ENCODE measurements at regions not wholly inside any gene's neighbourhood (a gene's known extent, or its start where the extent isn't known, plus 50 kb on each side); places are given as distances from the start of the nearest gene placed in this dataset.
"Not testable (repeated sequence)": the region's sequence is repeated elsewhere in the genome, so short reads cannot be mapped to it uniquely, and the experiment has no call there.

DNA sequence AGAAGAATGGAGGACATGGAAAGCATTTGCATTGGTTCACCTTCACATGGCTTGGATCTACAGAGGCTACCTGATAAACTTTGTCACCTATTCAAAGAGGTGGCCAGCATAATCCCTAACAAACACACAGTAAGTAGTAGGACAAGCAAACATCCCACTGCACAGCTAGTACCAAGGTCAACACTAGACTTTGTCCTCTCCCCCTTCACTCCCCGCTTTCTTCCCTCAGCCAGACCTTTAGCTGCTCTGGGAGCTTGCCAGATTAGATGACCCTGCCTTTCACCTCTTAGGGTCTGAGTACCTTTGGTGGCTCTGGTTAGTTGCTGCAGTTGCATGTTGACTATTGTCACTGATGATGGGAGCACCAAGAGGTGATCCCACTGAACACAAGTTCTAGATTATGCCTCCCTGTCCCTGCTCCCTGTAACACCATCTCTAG is 211.3 kb downstream of the CCDC74A start:
- DNase-seq (ENCODE audit: low spot score) = not testable (repeated sequence)

DNA sequence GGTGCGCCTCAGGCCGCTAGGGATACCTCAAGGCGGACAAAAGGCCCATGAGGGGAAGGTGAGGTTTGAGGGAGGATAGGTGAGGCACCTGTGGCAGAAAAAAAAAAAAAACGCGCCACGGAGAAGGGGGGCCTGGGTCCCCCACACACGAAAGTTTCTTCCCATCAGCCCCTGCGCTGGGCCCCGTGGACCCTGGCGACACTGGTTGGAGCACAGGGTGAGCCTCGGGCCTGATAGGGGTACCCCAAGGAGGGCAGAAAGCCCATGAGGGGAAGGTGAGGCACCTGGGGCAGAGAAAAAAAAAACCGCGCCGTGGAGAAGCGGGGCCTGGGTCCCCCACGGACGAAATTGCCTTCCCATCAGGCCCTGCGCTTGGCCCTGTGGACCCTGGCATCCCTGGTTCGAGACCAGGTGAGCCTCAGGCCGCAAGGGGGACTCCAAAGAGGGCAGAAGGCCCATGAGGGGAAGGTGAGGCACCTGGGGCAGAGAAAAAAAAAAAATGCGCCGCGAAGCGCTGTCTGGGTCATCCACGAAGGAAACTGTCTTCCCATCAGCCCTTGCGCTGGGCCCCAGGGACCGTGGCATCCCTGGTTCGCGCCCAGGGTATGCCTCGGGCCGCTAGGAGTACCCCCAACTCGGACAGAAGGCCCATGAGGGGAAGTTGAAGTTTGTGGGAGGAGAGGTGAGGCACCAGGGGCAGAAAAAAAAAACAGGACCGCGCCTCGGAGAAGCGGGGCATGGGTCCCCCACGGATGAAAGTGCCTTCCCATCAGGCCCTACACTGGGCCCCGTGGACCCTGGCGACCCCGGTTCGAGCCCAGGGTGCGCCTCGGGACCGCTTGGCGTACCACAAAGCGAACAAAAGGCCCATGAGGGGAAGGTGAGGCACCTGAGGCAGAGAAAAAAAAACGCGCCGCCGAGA is 226.2 kb downstream of the CCDC74A start:
- no peak for DNase-seq (ENCODE audit: low spot score)

DNA sequence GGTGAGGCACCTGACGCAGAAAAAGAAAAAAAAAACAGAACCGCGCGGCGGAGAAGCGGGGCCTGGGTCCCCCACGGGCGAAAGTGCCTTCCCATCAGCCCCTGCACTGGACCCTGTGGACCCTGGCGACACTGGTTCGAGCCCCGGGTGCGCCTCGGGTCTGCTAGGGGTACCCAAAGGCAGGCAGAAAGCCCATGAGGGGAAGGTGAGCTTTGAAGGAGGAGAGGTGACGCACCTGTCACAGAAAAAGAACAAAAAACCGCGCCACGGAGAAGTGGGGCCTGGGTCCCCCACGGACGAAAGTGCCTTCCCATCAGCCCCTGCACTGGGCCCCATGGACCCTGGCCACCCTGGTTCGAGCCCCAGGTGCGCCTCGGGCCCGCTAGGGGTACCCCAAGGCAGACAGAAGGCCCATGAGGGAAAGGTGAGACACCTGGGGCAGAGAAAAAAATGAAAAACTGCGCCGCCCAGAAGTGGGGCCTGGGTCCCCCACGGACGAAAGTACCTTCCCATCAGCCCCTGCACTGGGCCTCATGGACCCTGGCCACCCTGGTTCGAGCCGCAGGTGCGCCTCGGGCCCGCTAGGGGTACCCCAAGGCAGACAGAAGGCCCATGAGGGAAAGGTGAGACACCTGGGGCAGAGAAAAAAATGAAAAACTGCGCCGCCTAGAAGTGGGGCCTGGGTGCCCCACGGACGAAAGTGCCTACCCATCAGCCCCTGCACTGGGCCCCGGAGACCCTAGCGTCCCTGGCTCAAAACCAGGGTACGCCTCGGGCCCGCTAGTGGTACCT is 227.4 kb downstream of the CCDC74A start:
- no peak for DNase-seq (ENCODE audit: low spot score)

DNA sequence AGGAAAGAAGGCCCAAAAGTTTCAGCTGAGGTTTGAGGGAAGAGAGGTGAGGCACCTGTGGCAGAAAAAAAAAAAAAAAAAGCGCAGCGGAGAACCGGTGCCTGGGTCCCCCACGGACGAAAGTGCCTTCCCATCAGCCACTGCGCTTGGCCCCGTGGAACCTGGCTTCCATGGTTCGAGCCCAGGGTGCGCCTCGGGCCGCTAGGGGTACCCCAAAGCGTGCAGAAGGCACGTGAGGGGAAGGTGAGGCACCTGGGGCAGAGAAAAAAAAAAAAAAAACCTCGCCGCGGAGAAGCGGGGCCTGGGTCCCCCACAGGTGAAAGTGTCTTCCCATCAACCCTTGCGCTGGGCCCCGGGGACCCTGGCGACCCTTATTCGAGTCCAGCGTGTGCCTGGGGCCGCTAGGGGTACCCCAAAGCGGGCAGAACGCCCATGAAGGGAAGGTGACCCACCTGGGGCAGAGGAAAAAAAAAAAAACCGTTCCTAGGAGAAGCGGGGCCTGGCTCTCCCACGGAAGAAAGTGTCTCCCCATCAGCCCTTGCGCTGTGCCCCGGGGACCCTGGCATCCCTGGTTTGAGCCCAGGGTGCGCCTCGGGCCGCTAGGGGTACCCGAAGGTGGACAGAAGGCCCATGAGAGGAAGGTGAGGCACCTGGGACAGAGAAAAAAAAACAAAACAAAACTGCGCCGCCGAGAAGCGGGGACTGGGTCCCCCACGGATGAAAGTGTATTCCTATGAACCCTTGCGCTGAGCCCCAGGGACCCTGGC is 228.6 kb downstream of the CCDC74A start:
- DNase-seq (ENCODE audit: low spot score) = no peak

DNA sequence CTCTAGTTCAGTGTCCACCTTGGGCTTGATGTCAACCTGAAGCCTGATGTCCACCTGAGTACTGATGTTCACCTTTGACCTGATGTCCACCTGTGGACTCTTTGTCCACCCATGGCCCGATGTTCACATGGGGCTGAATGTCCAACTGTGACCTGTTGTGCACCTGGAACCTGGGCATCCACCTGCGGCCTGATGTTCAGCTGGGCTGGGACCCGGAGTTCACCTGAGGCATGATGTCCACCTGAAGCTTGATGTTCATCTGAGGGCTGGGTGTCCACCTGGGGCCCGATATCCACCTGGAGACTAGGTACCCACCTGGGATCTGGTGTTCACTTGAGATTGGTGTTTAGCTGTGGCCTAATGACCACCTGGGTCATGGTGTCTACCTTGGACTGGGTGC is 231.3 kb downstream of the CCDC74A start:
- not testable (repeated sequence) for DNase-seq (ENCODE audit: low spot score)

DNA sequence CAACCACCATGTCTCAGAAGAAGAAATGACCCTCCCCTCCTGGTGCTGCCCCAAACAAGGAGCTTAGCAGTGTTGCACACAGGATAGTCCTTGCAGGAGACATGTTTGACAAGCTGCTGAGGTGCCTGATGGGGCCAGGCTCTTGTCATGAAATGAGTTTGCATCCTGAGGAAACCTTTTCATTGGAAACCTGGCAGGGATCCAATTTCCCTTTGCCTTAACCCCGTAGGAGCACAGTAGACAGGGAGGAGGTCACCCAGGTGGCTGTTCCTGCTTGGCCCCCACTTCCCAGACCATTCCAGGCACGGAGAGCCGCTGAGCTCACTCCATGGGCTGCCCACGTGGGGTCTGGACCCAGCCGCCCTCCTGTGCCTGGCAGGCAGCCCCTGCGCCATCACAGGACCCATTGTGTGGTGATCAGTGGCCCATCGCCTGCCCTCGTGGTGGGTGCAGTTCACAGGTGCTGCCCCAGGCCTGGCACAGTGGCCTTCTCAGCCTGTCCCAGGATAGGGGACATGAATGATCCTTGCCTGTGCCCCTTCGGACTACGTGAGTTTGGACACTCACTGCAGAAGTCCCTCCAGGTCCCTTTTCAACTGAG is 247.4 kb downstream of the CCDC74A start:
- DNase-seq (ENCODE audit: low spot score) = not testable (repeated sequence)

DNA sequence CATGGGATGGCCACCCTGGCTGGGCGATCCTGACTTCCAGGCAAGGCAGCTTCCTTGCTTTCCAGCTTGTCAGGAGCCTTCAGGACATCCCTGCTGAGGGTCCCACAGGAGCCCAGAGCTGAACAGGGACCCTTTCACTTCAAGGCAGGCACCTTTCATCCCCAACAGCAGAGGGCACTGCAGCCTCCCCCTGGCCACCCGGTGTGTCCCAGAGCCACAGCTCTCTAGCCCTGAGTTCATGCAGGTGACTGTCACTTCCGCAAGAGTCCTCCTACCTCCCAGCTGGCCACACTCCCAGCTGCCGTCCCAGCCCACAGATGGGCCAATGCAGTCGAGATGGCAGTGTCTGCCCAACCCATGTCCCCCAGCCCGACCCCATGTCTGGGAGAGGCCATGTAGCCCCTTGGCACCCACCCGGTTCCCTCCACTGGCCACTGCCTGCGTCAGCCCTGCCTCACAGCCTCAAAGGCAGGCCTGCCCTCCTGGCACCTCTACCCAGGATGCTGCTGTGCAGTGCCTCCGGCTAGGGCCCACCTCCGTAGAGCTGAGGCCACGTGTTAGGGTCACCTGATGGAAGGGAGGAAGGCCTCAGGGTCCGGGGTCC is 248.3 kb downstream of the CCDC74A start:
- DNase-seq (ENCODE audit: low spot score) = not testable (repeated sequence)

DNA sequence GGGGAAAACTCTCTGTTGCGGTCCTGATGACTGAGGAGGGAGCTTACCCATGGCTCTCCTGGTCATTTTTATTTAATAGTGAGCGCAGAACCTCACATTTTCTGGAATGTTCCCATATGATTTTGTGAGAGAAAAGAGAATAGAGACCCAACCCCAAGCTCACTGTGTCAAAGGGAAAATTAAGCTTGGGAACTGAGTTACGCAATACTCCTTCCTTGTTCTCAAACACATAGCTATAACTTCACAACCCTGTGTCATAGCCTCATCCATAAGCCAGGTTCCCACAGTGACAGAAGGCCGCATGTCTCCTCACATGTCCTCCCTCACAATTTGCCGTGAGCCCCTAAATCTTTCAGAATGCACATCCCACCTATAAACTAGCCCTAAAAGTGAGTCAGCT is 252.8 kb downstream of the CCDC74A start:
- not testable (repeated sequence) for DNase-seq (ENCODE audit: low spot score)

DNA sequence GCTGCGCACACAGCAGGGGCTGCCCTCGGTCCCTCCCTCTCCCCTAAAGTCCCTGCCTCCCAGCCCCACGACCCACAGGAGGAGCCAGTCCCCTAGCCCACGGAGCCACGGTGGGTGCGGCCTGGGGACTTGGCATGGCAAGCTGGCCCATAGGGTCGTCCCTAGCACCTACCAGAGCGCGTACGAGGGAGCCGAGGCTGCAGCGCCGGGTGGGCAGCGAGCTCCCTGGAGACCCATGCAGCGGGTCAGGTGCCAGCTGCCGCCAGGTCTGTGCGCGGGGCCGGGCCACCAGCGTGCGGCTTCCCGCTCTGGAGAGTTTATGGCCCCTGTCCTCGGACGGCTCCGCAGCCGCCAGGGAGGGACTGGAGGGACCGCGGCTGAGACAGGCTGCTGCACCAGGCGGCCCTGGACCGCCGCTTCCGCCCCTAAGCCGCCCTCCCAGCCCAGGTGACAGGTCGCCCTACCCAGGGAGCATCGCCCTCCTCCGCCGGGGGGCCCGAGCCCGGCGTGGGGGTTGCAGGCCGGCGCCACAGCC is 273.6 kb downstream of the CCDC74A start:
- DNase-seq (ENCODE audit: low spot score) = no peak

DNA sequence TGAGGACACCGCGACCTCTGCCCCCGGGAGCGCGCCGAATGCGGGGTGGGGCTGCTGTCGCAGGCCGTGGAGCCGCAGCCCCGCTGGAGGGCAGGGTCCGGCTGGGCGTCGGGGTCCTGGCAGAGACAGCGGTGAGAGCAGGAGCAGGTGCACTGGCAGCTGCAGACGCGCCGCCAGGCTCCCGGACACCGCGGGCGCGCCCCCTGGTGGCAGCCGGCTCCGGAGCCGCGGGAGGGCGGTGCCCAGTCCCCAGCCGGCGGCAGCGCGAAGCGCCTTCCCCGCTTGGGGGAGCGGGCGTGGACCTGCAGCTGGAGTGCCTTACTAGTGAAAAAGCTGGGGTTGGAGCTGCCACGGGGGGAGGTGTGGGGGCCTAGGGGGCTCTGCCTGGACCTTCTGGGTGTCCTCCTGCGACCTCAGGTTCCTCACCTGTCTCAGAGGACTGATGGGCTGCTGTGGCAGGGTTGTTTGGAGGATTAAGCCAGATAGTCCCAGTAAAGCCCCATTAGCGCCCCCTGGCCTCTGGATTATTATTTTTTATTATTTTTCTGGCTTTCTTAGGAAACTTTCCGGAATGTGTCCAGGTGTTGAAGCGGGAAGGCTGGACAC is 274.2 kb downstream of the CCDC74A start:
- DNase-seq (ENCODE audit: low spot score) = peak; percentile 10

DNA sequence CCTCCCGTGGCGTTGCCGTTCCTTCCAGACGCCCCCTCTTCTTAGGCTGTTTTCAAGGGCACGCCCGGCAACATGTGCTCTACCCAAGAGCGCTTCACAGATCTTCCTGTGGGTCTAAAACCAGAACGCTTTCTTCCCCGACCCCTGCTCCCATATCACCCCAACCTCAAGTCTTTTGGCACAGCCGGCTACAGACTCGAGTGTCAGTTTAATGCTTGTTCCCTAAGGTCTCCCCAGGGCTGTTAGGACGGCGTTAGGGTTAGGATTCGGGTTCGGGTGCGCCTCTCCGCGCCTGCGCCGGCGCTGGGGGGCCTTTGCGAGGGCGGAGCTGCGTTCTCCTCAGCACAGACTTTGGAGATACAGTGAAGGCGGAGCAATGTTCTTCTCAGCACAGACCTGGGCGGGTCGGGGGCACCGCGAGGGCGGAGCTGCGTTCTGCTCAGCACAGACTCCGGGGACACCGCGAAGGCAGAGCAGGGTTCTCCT is 274.7 kb downstream of the CCDC74A start:
- not testable (repeated sequence) for DNase-seq (ENCODE audit: low spot score)

DNA sequence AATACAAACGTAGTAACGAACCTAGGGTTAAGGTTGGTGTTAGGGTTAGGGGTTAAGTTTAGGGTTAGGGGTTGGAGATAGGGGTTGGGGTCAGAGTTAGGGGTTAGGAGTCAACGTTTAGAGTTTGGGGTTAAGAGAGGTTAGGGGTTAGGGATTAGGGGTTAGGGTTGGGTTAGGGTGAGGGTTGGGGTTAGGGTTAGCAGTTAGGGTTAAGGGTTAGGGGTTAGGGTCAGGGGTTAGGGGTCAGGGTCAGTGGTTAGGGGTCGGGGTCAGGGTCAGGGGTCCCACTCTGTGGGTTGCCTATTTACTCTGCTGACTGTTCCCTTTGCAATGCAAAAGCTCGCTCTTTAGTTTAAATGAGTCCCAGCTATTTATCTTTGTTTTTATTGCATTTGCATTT is 275.5 kb downstream of the CCDC74A start:
- not testable (repeated sequence) for DNase-seq (ENCODE audit: low spot score)

DNA sequence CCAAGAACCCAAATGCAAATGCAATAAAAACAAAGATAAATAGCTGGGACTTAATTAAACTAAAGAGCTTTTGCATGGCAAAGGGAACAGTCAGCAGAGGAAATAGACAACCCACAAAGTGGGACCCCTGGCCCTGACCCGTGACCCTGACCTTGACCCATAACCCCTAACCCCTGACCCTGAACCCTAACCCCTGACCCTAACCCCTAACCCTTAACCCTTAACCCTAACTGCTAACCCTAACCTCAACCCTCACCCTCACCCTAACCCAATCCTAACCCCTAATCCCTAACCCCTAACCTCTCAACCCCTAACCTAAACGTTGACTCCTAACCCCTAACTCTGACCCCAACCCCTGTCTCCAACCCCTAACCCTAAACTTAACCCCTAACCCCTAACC is 284.9 kb downstream of the CCDC74A start:
- not testable (repeated sequence) for DNase-seq (ENCODE audit: low spot score)

DNA sequence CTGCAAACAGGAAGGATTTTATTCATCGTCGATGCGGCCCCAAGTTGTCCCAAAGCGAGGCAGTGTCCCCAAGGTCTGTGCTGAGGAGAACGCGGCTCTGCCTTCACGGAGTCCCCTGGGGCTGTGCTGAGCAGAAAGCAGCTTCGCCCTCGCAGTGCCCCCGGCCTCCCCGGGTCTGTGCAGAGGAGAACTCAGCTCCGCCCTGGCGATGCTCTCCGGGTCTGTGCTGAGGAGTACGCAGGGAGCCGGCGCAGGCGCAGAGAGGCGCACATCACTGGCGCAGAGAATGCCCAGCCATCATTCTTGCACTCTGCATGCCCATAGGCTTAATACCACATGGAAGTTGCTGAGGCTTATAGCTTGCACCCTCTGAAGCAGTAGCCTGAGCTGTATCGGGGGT is 285.7 kb downstream of the CCDC74A start:
- not testable (repeated sequence) for DNase-seq (ENCODE audit: low spot score)

DNA sequence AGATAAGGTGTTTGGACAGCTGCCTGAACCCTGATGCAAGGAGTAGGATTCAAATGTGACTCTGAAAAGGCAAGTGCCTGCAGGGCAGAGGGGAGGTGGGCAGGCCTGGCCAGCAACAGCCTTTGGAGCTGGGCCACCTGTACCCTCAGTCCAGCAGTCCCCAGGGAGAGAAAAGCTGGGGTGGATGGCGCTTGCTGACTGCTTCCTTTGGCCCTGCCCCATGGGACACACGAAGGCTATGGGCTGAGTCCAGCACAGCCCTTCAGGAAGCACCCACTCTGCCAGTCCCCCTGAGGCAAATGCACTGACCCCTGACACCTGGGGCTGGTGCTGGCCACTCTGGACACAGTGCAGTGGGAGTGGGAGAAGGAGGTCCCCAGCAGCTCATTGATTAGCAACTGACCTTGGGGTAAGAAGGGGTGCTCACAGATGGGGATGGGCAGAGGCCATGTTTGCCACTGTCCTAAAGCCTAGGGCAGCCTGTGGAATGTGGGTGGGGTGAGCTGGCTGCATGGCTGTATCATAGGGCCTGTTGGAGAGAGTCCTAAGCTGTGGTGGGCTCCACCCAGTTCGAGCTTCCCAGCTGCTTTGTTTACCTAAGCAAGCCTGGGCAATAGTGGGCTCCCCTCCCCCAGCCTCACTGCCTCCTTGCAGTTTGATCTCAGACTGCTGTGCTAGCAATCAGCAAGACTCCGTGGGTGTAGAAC is 290.7 kb downstream of the CCDC74A start:
- not testable (repeated sequence) for DNase-seq (ENCODE audit: low spot score)

DNA sequence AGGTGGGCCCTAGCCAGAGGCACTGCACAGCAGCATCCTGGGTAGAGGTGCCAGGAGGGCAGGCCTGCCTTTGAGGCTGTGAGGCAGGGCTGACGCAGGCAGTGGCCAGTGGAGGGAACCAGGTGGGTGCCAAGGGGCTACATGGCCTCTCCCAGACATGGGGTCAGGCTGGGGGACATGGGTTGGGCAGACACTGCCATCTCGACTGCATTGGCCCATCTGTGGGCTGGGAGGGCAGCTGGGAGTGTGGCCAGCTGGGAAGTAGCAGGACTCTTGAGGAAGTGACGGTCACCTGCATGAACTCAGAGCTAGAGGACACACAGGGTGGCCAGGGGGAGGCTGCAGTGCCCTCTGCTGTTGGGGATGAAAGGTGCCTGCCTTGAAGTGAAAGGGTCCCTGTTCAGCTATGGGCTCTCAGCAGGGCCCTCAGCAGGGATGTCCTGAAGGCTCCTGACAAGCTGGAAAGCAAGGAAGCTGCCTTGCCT is 294.6 kb downstream of the CCDC74A start:
- not testable (repeated sequence) for DNase-seq (ENCODE audit: low spot score)

DNA sequence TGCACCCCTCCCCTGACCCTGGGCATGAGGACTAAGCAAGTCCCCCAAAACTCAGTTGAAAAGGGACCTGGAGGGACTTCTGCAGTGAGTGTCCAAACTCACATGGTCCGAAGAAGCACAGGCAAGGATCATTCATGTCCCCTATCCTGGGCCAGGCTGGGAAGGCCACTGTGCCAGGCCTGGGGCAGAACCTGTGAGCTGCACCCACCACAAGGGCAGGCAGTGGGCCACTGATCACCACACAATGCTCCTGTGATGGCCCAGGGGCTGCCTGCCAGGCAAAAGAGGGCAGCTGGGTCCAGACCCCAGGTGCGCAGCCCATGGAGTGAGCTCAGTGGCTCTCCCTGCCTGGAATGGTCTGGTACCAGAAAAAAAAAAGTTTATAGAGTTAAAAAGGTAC is 295.4 kb downstream of the CCDC74A start:
- not testable (repeated sequence) for DNase-seq (ENCODE audit: low spot score)

DNA sequence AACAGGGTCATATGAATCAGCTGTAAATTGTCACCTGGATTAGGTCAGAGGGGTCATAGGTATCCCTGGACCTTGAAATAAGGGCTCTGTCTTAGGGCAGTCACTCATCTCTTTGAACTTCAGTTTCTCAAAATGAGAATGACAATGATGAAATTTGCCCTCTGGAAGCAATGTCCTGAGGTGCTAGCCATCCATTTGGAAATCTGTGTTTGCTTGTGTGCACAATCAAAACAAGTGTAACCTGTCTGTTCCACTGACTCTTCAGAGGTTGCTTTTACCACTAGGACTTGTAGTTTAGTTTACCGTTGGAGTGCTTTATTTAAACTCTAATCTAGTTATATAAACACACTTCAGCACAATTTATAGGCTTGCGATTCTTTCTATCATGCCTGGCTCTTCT is 297.3 kb downstream of the CCDC74A start:
- DNase-seq (ENCODE audit: low spot score) = not testable (repeated sequence)

DNA sequence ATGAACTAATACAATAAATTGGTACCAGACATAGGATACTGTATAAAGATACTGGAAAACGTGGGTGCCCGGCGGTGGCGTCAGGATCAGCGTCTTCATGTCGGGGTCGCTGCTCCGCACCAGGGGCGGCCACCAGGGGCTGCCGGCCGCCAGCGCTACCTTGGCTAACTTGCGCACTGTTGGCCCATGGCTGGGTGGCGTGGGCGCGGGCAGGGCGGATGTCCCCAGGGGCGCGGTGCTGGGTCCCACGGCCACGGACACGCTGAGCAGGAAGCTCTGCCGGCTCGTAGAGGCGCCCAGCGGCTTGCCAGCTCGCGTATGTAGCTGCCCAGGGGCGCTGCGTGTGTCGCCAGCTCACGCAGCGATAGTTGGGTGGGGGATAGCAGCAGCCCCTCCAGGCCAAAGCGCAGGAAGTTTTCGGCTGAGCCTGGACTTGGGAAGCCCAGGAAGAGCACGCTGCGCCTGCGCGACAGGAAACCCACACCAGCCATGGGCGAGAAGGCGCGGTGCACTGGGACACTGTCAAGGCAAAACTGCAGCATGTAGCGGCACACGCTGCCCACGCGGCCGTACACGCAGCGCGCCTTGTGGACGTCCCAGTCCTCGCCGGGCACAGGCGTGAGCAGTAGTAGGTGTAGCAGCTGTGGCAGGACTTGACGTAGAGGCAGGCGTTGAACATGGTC is 299.9 kb downstream of the CCDC74A start:
- no peak for DNase-seq (ENCODE audit: low spot score)

All from COLO829 (cell line).